ENCODE measurements at regions not wholly inside any gene's neighbourhood (a gene's known extent, or its start where the extent isn't known, plus 50 kb on each side); places are given as distances from the start of the nearest gene placed in this dataset.

DNA sequence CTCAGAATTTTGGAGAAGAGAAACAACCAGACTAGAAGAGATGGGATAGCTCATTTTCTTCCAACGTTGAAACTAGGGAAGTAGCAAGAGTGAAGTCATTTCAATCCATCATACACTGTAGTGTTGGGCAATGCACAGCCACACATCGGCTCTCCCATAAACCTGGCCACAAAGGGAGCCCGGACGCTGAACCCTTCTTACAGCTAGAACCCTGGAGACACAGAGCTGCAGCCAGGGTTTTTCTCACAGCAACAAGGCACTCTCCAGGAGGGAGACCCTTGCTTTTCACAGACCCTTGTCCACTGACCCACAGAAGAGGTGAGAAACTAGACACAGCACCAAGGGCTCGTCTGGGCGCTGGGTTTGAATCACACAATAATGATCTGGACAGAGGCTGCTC lies 101.4 kb upstream of the FSTL4 start:
- Histone ChIP-seq H3K27me3 (replicated peaks; ENCODE audit: insufficient read depth) (no peaks in the 10 kb centered on the region), H3K36me3 (no peaks in the 10 kb centered on the region), H3K4me1 (ENCODE audit: control insufficient read depth in 1 of 2, low read depth in 2 of 2) (peaks cover 17 to 31% of the 10 kb centered on the region in 2 donors), H3K27ac (no peak overlapping the region), H3K9me3 (no peaks in the 10 kb centered on the region), H3K4me3 (no peak overlapping the region)
- ATAC-seq (ENCODE audit: insufficient number of reproducible peaks, low FRiP score, low read depth) (no peak), DNase-seq (ENCODE audit: low spot score) (no peak)
- TF ChIP-seq, protein P1, sequence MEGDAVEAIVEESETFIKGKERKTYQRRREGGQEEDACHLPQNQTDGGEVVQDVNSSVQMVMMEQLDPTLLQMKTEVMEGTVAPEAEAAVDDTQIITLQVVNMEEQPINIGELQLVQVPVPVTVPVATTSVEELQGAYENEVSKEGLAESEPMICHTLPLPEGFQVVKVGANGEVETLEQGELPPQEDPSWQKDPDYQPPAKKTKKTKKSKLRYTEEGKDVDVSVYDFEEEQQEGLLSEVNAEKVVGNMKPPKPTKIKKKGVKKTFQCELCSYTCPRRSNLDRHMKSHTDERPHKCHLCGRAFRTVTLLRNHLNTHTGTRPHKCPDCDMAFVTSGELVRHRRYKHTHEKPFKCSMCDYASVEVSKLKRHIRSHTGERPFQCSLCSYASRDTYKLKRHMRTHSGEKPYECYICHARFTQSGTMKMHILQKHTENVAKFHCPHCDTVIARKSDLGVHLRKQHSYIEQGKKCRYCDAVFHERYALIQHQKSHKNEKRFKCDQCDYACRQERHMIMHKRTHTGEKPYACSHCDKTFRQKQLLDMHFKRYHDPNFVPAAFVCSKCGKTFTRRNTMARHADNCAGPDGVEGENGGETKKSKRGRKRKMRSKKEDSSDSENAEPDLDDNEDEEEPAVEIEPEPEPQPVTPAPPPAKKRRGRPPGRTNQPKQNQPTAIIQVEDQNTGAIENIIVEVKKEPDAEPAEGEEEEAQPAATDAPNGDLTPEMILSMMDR (IDR thresholded peaks at IDR 0.05) = no peak

DNA sequence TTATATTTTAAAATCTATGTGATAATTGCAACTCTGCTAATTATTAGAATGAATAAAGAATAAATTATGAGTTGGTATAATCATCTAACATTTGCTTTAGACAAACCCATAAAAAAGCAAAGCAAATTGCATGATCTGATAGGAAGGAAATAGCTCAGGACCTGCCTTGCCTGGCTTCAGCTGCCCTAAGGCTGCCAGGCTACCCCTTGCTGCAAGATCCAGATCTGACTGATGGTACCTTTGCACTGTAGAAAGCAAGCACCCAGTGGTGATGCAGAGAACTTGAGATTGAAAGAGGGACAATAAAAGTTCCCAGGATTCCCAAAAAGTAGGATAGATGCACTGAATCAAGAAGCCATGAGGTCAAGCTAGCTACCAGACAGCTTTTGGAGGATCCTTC lies 100.9 kb upstream of the FSTL4 start:
- H3K9me3 ChIP-seq = no peaks in the 10 kb centered on the region
- peaks cover 21 to 35% of the 10 kb centered on the region in 2 donors for H3K4me1 ChIP-seq (ENCODE audit: control insufficient read depth in 1 of 2, low read depth in 2 of 2)
- H3K27me3 ChIP-seq (replicated peaks; ENCODE audit: insufficient read depth) = no peaks in the 10 kb centered on the region
- TF ChIP-seq, protein P1 (IDR thresholded peaks at IDR 0.05) = no peak
- H3K27ac ChIP-seq = no peak overlapping the region
- ATAC-seq (ENCODE audit: insufficient number of reproducible peaks, low FRiP score, low read depth) (no peak), DNase-seq (ENCODE audit: low spot score) (no peak)
- H3K4me3 ChIP-seq = no peak overlapping the region
- no peaks in the 10 kb centered on the region for H3K36me3 ChIP-seq

- no peak overlapping the region for H3K27ac ChIP-seq
- H3K27me3 ChIP-seq (replicated peaks; ENCODE audit: insufficient read depth) = no peaks in the 10 kb centered on the region
- TF ChIP-seq, protein P1 (IDR thresholded peaks at IDR 0.05) = no peak
- DNase-seq (ENCODE audit: low spot score) = no peak
- H3K4me3 ChIP-seq = no peak overlapping the region
- H3K9me3 ChIP-seq = no peaks in the 10 kb centered on the region
- peaks cover 21 to 35% of the 10 kb centered on the region in 2 donors for H3K4me1 ChIP-seq (ENCODE audit: control insufficient read depth in 1 of 2, low read depth in 2 of 2)
- ATAC-seq (ENCODE audit: insufficient number of reproducible peaks, low FRiP score, low read depth) = no peak
- no peaks in the 10 kb centered on the region for H3K36me3 ChIP-seq
These were observed 100.2 kb upstream of the FSTL4 start for GRCh38 chr5:133712562-133712961.

GRCh38 chr5:133709209-133709725 lies 96.9 kb upstream of the FSTL4 start:
- peak; percentile 16 for ATAC-seq (ENCODE audit: insufficient number of reproducible peaks, low FRiP score, low read depth)
- no peak for DNase-seq (ENCODE audit: low spot score)
- H3K4me1 ChIP-seq (ENCODE audit: control insufficient read depth in 1 of 2, low read depth in 2 of 2) = peaks cover 14 to 18% of the 10 kb centered on the region in 2 donors

GRCh38 chr5:133708331-133708850 lies 96.0 kb upstream of the FSTL4 start:
- no peak for ATAC-seq (ENCODE audit: insufficient number of reproducible peaks, low FRiP score, low read depth)
- no peak for DNase-seq (ENCODE audit: low spot score)
- Histone ChIP-seq H3K4me3 (no peak overlapping the region), H3K9me3 (no peaks in the 10 kb centered on the region), H3K4me1 (ENCODE audit: control insufficient read depth in 1 of 2, low read depth in 2 of 2) (peaks cover 14 to 18% of the 10 kb centered on the region in 2 donors), H3K36me3 (no peaks in the 10 kb centered on the region), H3K27me3 (replicated peaks; ENCODE audit: insufficient read depth) (no peaks in the 10 kb centered on the region), H3K27ac (no peak overlapping the region)
- TF ChIP-seq, protein P1 (IDR thresholded peaks at IDR 0.05) = no peak

More at GRCh38 chr5:133709209-133709725, 96.9 kb upstream of the FSTL4 start:
- Histone ChIP-seq H3K36me3 (no peaks in the 10 kb centered on the region), H3K9me3 (no peaks in the 10 kb centered on the region), H3K4me3 (no peak overlapping the region), H3K27me3 (replicated peaks; ENCODE audit: insufficient read depth) (no peaks in the 10 kb centered on the region), H3K27ac (no peak overlapping the region)
- TF ChIP-seq, protein P1 (IDR thresholded peaks at IDR 0.05) = no peak

Data from thoracic aorta (tissue), 2 donors.